ENCODE measurements at regions not wholly inside any gene's neighbourhood (a gene's known extent, or its start where the extent isn't known, plus 50 kb on each side); places are given as distances from the start of the nearest gene placed in this dataset.

DNA sequence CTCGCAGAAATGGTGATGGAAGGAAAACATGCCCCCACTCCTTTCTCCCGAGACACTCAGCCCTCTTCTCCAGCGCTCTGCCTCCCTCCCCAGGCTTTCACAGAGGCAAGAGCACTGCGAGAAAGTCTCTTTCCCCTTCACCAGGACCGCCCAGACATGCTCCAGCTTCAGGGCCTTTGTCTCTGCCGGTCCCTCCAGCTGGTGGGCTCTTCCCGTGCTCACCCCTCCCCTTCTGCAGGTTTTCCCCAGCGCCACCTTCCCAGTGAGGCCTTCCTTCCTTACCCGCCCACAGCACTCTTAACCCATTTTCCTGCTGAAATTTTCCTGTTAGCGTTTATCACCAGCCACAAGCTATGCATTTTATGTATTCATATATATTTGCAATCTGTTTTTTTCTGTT lies 86.2 kb downstream of the TFAP2C start:
- no peak for TF ChIP-seq CTCF (IDR thresholded peaks at IDR 0.05)
- TF ChIP-seq POLR2A (IDR thresholded peaks at IDR 0.05), result no peak
- DNase-seq (no peak), ATAC-seq (no peak)
- intact Hi-C loops (cut with DNase I), result no loop called here
- Histone ChIP-seq H3K36me3 (replicated peaks in 1 of 2; ENCODE audit: insufficient read depth in 1 of 2, low read depth in 2 of 2) (no peaks in the 10 kb centered on the region), H3K27ac (no peak overlapping the region), H3K27me3 (no peaks in the 10 kb centered on the region), H3K4me1 (no peaks in the 10 kb centered on the region), H3K9me3 (no peaks in the 10 kb centered on the region), H3K4me3 (no peak overlapping the region)
- WGBS, 2 donors, result 35 to 52% methylated on average over 10 of the region's 10 CpGs

- no peaks in the 10 kb centered on the region for H3K9me3 ChIP-seq
- H3K36me3 ChIP-seq (replicated peaks in 1 of 2; ENCODE audit: insufficient read depth in 1 of 2, low read depth in 2 of 2), result no peaks in the 10 kb centered on the region
- no peak overlapping the region for H3K4me3 ChIP-seq
- 38 to 47% methylated on average over 3 of the region's 3 CpGs for WGBS, 2 donors
- intact Hi-C loops (cut with DNase I), result no loop called here
- no peak for TF ChIP-seq CTCF (IDR thresholded peaks at IDR 0.05)
- no peak for TF ChIP-seq POLR2A (IDR thresholded peaks at IDR 0.05)
- no peak overlapping the region for H3K27ac ChIP-seq
- no peak for ATAC-seq
- no peaks in the 10 kb centered on the region for H3K4me1 ChIP-seq
- no peak for DNase-seq
- H3K27me3 ChIP-seq, result no peaks in the 10 kb centered on the region
Measured at GRCh38 chr20:56715902-56716519, 86.9 kb downstream of the TFAP2C start.

- no peak for DNase-seq
- H3K4me1 ChIP-seq, result no peaks in the 10 kb centered on the region
- no peak overlapping the region for H3K4me3 ChIP-seq
- no peak for ATAC-seq
- TF ChIP-seq POLR2A (IDR thresholded peaks at IDR 0.05) (no peak), CTCF (IDR thresholded peaks at IDR 0.05) (no peak)
- 65 to 67% methylated on average over 6 to 10 of the region's 11 CpGs for WGBS, 2 donors
- H3K36me3 ChIP-seq (replicated peaks in 1 of 2; ENCODE audit: insufficient read depth in 1 of 2, low read depth in 2 of 2), result no peaks in the 10 kb centered on the region
- no peaks in the 10 kb centered on the region for H3K9me3 ChIP-seq
- intact Hi-C loops (cut with DNase I), result no loop called here
- H3K27ac ChIP-seq, result no peak overlapping the region
- no peaks in the 10 kb centered on the region for H3K27me3 ChIP-seq
Measured at GRCh38 chr20:56716806-56717205, 87.7 kb downstream of the TFAP2C start.

DNA sequence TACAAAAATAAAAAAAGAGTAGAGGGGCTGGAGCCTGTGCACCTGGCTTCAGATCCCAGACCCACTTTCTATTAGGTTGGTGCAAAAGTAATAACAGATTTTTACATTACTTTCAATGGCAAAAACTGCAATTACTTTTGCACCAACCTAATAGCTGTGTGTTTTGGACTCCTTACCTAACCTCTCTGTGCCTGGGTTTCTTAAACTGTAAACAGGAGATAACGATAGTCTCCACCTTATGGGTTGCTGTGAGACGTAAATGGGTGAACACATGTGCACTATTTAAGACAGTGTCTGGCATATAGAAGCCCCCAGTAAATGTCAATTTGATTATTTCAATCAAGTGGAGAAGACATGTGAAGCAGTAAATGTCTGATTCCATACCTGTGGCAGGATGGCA lies 89.7 kb downstream of the TFAP2C start:
- DNase-seq (no peak), ATAC-seq (no peak)
- no peak overlapping the region for H3K4me3 ChIP-seq
- WGBS, 2 donors, result 63 to 66% methylated on average over 2 of the region's 2 CpGs
- H3K36me3 ChIP-seq (replicated peaks in 1 of 2; ENCODE audit: insufficient read depth in 1 of 2, low read depth in 2 of 2), result no peaks in the 10 kb centered on the region
- intact Hi-C loops (cut with DNase I), result no loop called here
- TF ChIP-seq POLR2A (IDR thresholded peaks at IDR 0.05), result no peak
- no peak for TF ChIP-seq CTCF (IDR thresholded peaks at IDR 0.05)
- no peaks in the 10 kb centered on the region for H3K27me3 ChIP-seq
- no peak overlapping the region for H3K27ac ChIP-seq
- H3K9me3 ChIP-seq, result no peaks in the 10 kb centered on the region
- H3K4me1 ChIP-seq, result no peaks in the 10 kb centered on the region

- DNase-seq, result no peak
- ATAC-seq, result no peak
- 72 to 74% methylated on average over 7 of the region's 7 CpGs for WGBS, 2 donors
- TF ChIP-seq POLR2A (IDR thresholded peaks at IDR 0.05), result no peak
- TF ChIP-seq CTCF (IDR thresholded peaks at IDR 0.05), result no peak
- H3K27me3 ChIP-seq, result no peaks in the 10 kb centered on the region
- intact Hi-C loops (cut with DNase I), result no loop called here
- no peaks in the 10 kb centered on the region for H3K9me3 ChIP-seq
- H3K4me1 ChIP-seq, result no peaks in the 10 kb centered on the region
- H3K4me3 ChIP-seq, result no peak overlapping the region
- H3K36me3 ChIP-seq (replicated peaks in 1 of 2; ENCODE audit: insufficient read depth in 1 of 2, low read depth in 2 of 2), result no peaks in the 10 kb centered on the region
- H3K27ac ChIP-seq, result no peak overlapping the region
Measured at GRCh38 chr20:56720620-56721213, 91.6 kb downstream of the TFAP2C start.
